Activated T-cell treated with anti-CD3 and anti-CD28 coated beads for 1 hour (primary cell): ENCODE measurements at regions not wholly inside any gene's neighbourhood (a gene's known extent, or its start where the extent isn't known, plus 50 kb on each side); places are given as distances from the start of the nearest gene placed in this dataset.
"Not testable (repeated sequence)": the region's sequence is repeated elsewhere in the genome, so short reads cannot be mapped to it uniquely, and the experiment has no call there.

Source experiments
- DNase-seq: peaks from one replicate; pipeline ENCODE4 v3.0.0-alpha.2; 2020; ENCODE audit warnings: low read depth

GRCh38 chr5:167049043-167049663 lies 1242.3 kb upstream of the WWC1 start:
- DNase-seq = no peak

GRCh38 chr5:167049771-167050567 lies 1241.5 kb upstream of the WWC1 start:
- DNase-seq = no peak

- no peak for DNase-seq
Observed at GRCh38 chr5:167050568-167051401, 1240.7 kb upstream of the WWC1 start.

GRCh38 chr5:167051402-167051768 lies 1240.1 kb upstream of the WWC1 start:
- no peak for DNase-seq

GRCh38 chr5:167052791-167053190 lies 1238.7 kb upstream of the WWC1 start:
- no peak for DNase-seq

GRCh38 chr5:167057665-167058064 lies 1233.8 kb upstream of the WWC1 start:
- DNase-seq = no peak

GRCh38 chr5:167061695-167062094 lies 1229.8 kb upstream of the WWC1 start:
- no peak for DNase-seq

- no peak for DNase-seq
Observed at GRCh38 chr5:167063116-167063515, 1228.3 kb upstream of the WWC1 start.

- no peak for DNase-seq
Observed at GRCh38 chr5:167063788-167064187, 1227.7 kb upstream of the WWC1 start.

- DNase-seq = no peak
Observed at GRCh38 chr5:167064198-167064776, 1227.2 kb upstream of the WWC1 start.

- DNase-seq = no peak
Observed at GRCh38 chr5:167065794-167066193, 1225.7 kb upstream of the WWC1 start.

- DNase-seq = no peak
Observed at GRCh38 chr5:167071981-167072610, 1219.3 kb upstream of the WWC1 start.

- DNase-seq = no peak
Observed at GRCh38 chr5:167081561-167081960, 1209.9 kb upstream of the WWC1 start.

GRCh38 chr5:167096816-167097215 lies 1194.6 kb upstream of the WWC1 start:
- DNase-seq = no peak

GRCh38 chr5:167104351-167104750 lies 1187.1 kb upstream of the WWC1 start:
- DNase-seq = no peak

GRCh38 chr5:167105941-167106340 lies 1185.5 kb upstream of the WWC1 start:
- no peak for DNase-seq

- DNase-seq = no peak
Observed at GRCh38 chr5:167107684-167108083, 1183.8 kb upstream of the WWC1 start.

GRCh38 chr5:167108266-167108665 lies 1183.2 kb upstream of the WWC1 start:
- not testable (repeated sequence) for DNase-seq

- DNase-seq = no peak
Observed at GRCh38 chr5:167112556-167112955, 1178.9 kb upstream of the WWC1 start.

GRCh38 chr5:167122267-167122666 lies 1169.2 kb upstream of the WWC1 start:
- no peak for DNase-seq

- DNase-seq = no peak
Observed at GRCh38 chr5:167123126-167123525, 1168.3 kb upstream of the WWC1 start.

- no peak for DNase-seq
Observed at GRCh38 chr5:167128581-167128980, 1162.9 kb upstream of the WWC1 start.
